ENCODE measurements at regions not wholly inside any gene's neighbourhood (a gene's known extent, or its start where the extent isn't known, plus 50 kb on each side); places are given as distances from the start of the nearest gene placed in this dataset.

GRCh38 chr13:50679321-50679720 lies 164.2 kb downstream of the DLEU7 start:
- Mint-ChIP-seq H3K36me3 (no peaks in the 10 kb centered on the region), H3K27ac (no peak overlapping the region), H3K9me3 (no peaks in the 10 kb centered on the region)
- DNase-seq (ENCODE audit: low spot score in 2 of 2), result no peak
- no peak for ATAC-seq

- no peaks in the 10 kb centered on the region for H3K36me3 Mint-ChIP-seq
- DNase-seq (ENCODE audit: low spot score in 2 of 2), result no peak
- no peak for ATAC-seq
- H3K27ac Mint-ChIP-seq, result no peak overlapping the region
- no peaks in the 10 kb centered on the region for H3K9me3 Mint-ChIP-seq
These were observed 161.5 kb downstream of the DLEU7 start for GRCh38 chr13:50682002-50682401.

- Mint-ChIP-seq H3K36me3 (no peaks in the 10 kb centered on the region), H3K9me3 (no peaks in the 10 kb centered on the region), H3K27ac (no peak overlapping the region)
- DNase-seq (ENCODE audit: low spot score in 2 of 2) (no peak), ATAC-seq (no peak)
These were observed 160.5 kb downstream of the DLEU7 start for GRCh38 chr13:50682966-50683365.

GRCh38 chr13:50684366-50684765 lies 159.1 kb downstream of the DLEU7 start:
- H3K9me3 Mint-ChIP-seq, result no peaks in the 10 kb centered on the region
- ATAC-seq, result no peak
- no peak overlapping the region for H3K27ac Mint-ChIP-seq
- H3K36me3 Mint-ChIP-seq, result no peaks in the 10 kb centered on the region
- DNase-seq (ENCODE audit: low spot score in 2 of 2), result no peak

- DNase-seq (ENCODE audit: low spot score in 2 of 2), result no peak
- no peak for ATAC-seq
- Mint-ChIP-seq H3K36me3 (no peaks in the 10 kb centered on the region), H3K27ac (no peak overlapping the region), H3K9me3 (no peaks in the 10 kb centered on the region)
These were observed 158.0 kb downstream of the DLEU7 start for GRCh38 chr13:50685491-50685890.

- Mint-ChIP-seq H3K27ac (no peak overlapping the region), H3K9me3 (no peaks in the 10 kb centered on the region), H3K36me3 (no peaks in the 10 kb centered on the region)
- DNase-seq (ENCODE audit: low spot score in 2 of 2) (no peak), ATAC-seq (no peak)
These were observed 157.5 kb downstream of the DLEU7 start for GRCh38 chr13:50685956-50686355.

- no peaks in the 10 kb centered on the region for H3K9me3 Mint-ChIP-seq
- H3K36me3 Mint-ChIP-seq, result no peaks in the 10 kb centered on the region
- no peak overlapping the region for H3K27ac Mint-ChIP-seq
- ATAC-seq (peak in 1 of 2 donors; percentile 37), DNase-seq (ENCODE audit: low spot score in 2 of 2) (no peak)
These were observed 156.9 kb downstream of the DLEU7 start for GRCh38 chr13:50686551-50686950.

- no peaks in the 10 kb centered on the region for H3K9me3 Mint-ChIP-seq
- no peak overlapping the region for H3K27ac Mint-ChIP-seq
- DNase-seq (ENCODE audit: low spot score in 2 of 2) (no peak), ATAC-seq (no peak)
- no peaks in the 10 kb centered on the region for H3K36me3 Mint-ChIP-seq
These were observed 155.9 kb downstream of the DLEU7 start for GRCh38 chr13:50687545-50687944.

- no peak overlapping the region for H3K27ac Mint-ChIP-seq
- H3K9me3 Mint-ChIP-seq, result no peaks in the 10 kb centered on the region
These were observed 153.5 kb downstream of the DLEU7 start for GRCh38 chr13:50690006-50690405.

GRCh38 chr13:50691176-50691680 lies 152.3 kb downstream of the DLEU7 start:
- no peak for ATAC-seq
- no peaks in the 10 kb centered on the region for H3K9me3 Mint-ChIP-seq
- H3K36me3 Mint-ChIP-seq, result no peaks in the 10 kb centered on the region
- H3K27ac Mint-ChIP-seq, result no peak overlapping the region
- no peak for DNase-seq (ENCODE audit: low spot score in 2 of 2)

More at GRCh38 chr13:50690006-50690405, 153.5 kb downstream of the DLEU7 start:
- H3K36me3 Mint-ChIP-seq, result no peaks in the 10 kb centered on the region
- DNase-seq (ENCODE audit: low spot score in 2 of 2), result no peak
- no peak for ATAC-seq

- H3K9me3 Mint-ChIP-seq, result no peaks in the 10 kb centered on the region
- H3K27ac Mint-ChIP-seq, result no peak overlapping the region
- no peak for ATAC-seq
- no peaks in the 10 kb centered on the region for H3K36me3 Mint-ChIP-seq
- no peak for DNase-seq (ENCODE audit: low spot score in 2 of 2)
These were observed 151.7 kb downstream of the DLEU7 start for GRCh38 chr13:50691681-50692263.

- ATAC-seq, result no peak
- no peaks in the 10 kb centered on the region for H3K36me3 Mint-ChIP-seq
- no peak overlapping the region for H3K27ac Mint-ChIP-seq
- H3K9me3 Mint-ChIP-seq, result no peaks in the 10 kb centered on the region
- no peak for DNase-seq (ENCODE audit: low spot score in 2 of 2)
These were observed 151.0 kb downstream of the DLEU7 start for GRCh38 chr13:50692396-50692915.

- ATAC-seq (no peak), DNase-seq (ENCODE audit: low spot score in 2 of 2) (no peak)
- Mint-ChIP-seq H3K9me3 (no peaks in the 10 kb centered on the region), H3K27ac (no peak overlapping the region), H3K36me3 (no peaks in the 10 kb centered on the region)
These were observed 149.8 kb downstream of the DLEU7 start for GRCh38 chr13:50693727-50694126.

GRCh38 chr13:50697746-50698539 lies 145.5 kb downstream of the DLEU7 start:
- no peak for ATAC-seq
- Mint-ChIP-seq H3K36me3 (no peaks in the 10 kb centered on the region), H3K27ac (no peak overlapping the region), H3K9me3 (no peaks in the 10 kb centered on the region)
- no peak for DNase-seq (ENCODE audit: low spot score in 2 of 2)

GRCh38 chr13:50699874-50700663 lies 143.4 kb downstream of the DLEU7 start:
- ATAC-seq (no peak), DNase-seq (ENCODE audit: low spot score in 2 of 2) (no peak)
- no peaks in the 10 kb centered on the region for H3K9me3 Mint-ChIP-seq
- H3K36me3 Mint-ChIP-seq, result no peaks in the 10 kb centered on the region
- no peak overlapping the region for H3K27ac Mint-ChIP-seq

GRCh38 chr13:50700664-50701305 lies 142.7 kb downstream of the DLEU7 start:
- Mint-ChIP-seq H3K9me3 (no peaks in the 10 kb centered on the region), H3K36me3 (no peaks in the 10 kb centered on the region), H3K27ac (no peak overlapping the region)
- ATAC-seq (no peak), DNase-seq (ENCODE audit: low spot score in 2 of 2) (no peak)

GRCh38 chr13:50701469-50701868 lies 142.0 kb downstream of the DLEU7 start:
- Mint-ChIP-seq H3K36me3 (no peaks in the 10 kb centered on the region), H3K9me3 (no peaks in the 10 kb centered on the region), H3K27ac (no peak overlapping the region)
- DNase-seq (ENCODE audit: low spot score in 2 of 2), result no peak
- ATAC-seq, result no peak
